D721Med (cell line): ENCODE measurements at regions not wholly inside any gene's neighbourhood (a gene's known extent, or its start where the extent isn't known, plus 50 kb on each side); places are given as distances from the start of the nearest gene placed in this dataset.

Source experiments
- DNase-seq: peaks from one replicate; pipeline ENCODE4 v3.0.0; 2011; ENCODE audit warnings: low spot score; ENCODE audit not compliant: insufficient read length
- FAIRE-seq: peaks from 2 replicates; lab custom pipeline; 2011; peaks lifted over from hg19 to GRCh38; lab: Jason Lieb, UNC
- TF ChIP-seq, protein P1 (sequence below): IDR thresholded peaks from 2 replicates; pipeline ENCODE4 v1.5.1; 2012; ENCODE audit warnings: mild to moderate bottlenecking, control low read depth; ENCODE audit not compliant: insufficient read depth; ENCODE audit errors: missing control alignments

DNA sequence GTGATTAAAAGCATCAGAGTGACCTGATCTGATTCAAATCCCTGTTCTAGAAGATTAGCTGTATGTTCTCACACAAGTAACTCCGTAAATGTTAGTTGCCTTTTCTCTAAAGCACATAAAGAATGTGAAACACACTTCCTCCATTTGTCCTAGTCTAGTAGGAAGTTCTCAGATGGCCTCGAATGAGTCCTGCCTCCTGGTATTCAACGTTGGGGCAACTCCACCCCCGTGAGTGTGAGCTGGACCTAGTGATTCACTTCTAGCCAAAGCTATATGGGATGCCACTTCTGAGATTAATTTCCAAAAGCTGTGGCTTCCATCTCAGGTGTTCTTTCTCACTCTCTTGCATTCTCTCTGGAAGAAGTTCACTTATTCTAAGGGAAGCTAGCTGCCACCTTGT is 267.6 kb downstream of the GPATCH2 start:
- TF ChIP-seq, protein P1, sequence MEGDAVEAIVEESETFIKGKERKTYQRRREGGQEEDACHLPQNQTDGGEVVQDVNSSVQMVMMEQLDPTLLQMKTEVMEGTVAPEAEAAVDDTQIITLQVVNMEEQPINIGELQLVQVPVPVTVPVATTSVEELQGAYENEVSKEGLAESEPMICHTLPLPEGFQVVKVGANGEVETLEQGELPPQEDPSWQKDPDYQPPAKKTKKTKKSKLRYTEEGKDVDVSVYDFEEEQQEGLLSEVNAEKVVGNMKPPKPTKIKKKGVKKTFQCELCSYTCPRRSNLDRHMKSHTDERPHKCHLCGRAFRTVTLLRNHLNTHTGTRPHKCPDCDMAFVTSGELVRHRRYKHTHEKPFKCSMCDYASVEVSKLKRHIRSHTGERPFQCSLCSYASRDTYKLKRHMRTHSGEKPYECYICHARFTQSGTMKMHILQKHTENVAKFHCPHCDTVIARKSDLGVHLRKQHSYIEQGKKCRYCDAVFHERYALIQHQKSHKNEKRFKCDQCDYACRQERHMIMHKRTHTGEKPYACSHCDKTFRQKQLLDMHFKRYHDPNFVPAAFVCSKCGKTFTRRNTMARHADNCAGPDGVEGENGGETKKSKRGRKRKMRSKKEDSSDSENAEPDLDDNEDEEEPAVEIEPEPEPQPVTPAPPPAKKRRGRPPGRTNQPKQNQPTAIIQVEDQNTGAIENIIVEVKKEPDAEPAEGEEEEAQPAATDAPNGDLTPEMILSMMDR = no peak
- DNase-seq (no peak), FAIRE-seq (peak; percentile 66)

DNA sequence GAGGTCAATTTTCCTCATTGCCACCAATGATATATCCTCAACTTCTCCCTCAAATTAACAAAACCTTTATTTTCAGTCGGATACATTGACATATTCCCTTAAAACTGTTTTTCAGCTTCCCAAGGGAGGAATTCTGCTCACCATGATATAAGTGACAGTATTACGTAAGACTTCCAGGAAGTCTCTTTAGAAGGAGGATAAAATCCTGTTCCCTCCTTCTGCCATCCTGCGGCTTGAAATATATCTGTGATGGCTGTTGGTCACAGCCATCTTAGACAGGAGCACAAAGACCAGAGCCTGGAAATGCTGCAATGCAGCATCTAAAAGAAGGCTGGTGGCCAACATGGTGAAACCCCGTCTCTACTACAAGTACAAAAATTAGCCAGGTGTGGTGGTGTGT is 270.4 kb downstream of the GPATCH2 start:
- FAIRE-seq (no peak), DNase-seq (no peak)
- TF ChIP-seq, protein P1 = no peak

DNA sequence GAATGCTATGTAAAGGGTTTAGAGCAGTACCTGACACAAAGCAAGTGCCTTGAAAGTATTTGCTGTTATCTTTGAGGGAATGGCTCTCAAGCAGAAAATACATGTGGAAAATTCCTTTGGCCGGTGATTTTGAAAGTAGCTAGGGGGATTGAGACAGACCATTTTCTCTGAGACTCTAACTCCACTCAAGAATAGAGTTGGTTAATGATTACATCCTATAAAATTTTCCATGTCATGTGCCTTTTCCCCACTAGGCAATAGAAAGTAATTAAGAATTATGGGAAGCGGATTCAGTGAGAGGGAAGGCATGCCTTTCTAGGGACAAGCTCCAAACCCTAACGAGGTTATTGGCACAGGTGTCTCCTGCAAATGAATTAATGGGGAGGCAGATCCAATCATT is 276.0 kb downstream of the GPATCH2 start:
- no peak for DNase-seq
- no peak for FAIRE-seq
- TF ChIP-seq, protein P1 = no peak

DNA sequence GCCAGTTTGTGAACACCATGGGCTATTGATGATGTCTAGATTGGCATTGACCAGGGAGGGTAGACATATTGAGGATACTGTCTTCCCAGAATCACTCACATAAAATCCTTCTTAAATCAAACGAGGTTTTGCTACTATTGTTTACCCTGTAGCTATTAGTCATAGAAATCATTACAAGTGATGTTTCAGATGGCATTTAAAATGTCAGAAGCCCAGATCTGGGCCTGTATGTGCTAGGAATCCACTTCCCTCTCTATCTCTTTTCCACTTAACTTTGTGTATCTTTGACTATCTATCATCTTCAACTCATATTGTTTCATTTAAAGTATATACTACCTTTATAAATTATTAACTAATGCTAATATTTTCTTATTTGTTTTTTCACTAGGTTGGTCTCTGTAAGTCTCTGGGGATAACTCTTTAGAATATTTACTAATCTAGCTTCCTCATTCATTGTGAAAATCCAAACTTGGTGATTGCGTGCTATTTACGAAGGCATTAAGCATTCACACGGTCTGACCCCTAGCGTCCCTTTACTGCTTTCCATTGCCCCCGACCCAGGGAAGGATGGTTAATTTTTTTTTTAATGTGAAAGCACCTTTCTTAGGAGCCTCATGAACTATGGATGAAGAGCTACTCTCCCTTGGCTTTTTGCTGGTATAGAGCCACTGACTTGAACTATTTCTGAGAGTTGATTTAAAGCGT is 281.8 kb downstream of the GPATCH2 start:
- TF ChIP-seq, protein P1 = no peak
- DNase-seq (no peak), FAIRE-seq (no peak)

DNA sequence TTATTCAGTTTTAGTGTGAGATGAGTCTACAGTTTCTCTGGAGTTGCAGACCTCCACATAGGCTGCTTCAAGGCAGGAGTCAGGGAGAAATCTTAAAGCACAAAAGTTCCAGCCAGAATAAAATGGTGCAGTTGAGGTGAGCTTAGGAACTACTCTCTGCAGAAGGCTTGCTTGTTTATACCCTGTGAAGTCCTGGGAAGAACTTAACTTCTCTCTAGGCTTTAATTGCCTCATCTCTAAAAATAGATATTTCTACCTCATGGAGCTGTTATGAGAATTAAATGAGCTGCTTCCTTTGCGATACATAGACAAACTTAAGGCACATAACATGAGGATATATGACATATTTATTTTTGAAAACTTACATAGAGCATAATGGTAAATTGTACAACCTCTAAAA is 286.2 kb downstream of the GPATCH2 start:
- no peak for FAIRE-seq
- DNase-seq = no peak
- TF ChIP-seq, protein P1 = no peak

DNA sequence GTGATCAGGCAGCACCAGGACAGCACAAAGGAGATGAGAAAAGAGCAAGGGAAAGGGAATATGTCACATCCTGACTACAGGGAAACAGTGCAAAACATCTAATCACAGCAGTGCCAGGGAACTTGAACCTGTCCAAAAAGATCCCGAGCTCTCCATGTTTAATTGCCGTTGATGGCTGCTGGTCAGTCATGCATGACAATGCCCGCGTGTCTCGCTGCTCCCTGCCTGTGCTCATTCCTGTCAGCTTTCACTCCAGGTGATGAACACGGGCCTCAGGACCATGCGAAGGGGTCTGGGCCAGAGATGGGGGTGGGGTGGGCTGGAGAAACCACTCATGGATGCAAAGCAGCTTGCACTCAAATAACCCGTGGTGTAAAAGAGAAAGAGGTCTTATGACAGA is 287.0 kb downstream of the GPATCH2 start:
- FAIRE-seq (no peak), DNase-seq (no peak)
- TF ChIP-seq, protein P1 = no peak

DNA sequence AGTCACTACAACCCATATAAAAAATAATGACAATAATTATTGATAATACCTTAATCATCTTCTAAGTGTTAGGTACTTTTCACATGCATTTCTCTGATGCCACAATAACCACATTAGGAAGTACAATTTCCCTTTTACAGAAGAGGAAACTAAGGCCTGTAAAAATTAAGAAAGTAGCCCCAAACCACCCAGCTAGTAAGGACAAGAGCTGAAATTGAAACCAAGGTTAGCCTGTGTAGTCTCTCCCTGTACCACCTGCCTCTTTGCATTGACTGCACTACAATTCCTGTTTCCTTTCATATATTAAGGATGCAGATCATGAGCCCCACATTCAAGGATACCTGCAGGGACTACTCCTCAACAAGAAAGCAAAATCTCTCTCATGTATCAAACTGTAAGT is 288.8 kb downstream of the GPATCH2 start:
- FAIRE-seq = no peak
- TF ChIP-seq, protein P1 = no peak
- no peak for DNase-seq
